DMS153 (cell line): ENCODE measurements at regions not wholly inside any gene's neighbourhood (a gene's known extent, or its start where the extent isn't known, plus 50 kb on each side); places are given as distances from the start of the nearest gene placed in this dataset.

ENCODE experiments used
- DNase-seq: peaks from one replicate; lab custom pipeline; 2025; lab: John Stamatoyannopoulos, UW

DNA sequence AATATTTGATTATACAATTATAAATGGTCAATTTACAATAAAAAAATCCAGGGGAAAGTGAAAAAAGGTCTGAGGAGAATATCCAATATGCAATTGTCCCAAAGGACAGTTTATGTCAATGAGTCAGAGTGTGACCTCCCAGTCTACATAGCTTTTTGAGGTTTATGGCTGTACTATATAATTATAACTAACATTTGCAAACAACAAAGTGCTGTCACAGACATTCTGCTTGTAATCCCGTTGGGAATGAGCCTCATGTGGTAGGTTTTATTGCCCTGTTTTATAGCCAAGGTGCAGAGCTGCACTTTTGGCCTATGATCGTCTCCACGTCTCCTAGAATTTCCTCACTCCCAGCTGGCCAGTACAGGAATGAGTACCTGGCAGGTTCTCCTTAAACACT lies 103.8 kb downstream of the ADSS2 start:
- DNase-seq = peak; percentile 61

DNA sequence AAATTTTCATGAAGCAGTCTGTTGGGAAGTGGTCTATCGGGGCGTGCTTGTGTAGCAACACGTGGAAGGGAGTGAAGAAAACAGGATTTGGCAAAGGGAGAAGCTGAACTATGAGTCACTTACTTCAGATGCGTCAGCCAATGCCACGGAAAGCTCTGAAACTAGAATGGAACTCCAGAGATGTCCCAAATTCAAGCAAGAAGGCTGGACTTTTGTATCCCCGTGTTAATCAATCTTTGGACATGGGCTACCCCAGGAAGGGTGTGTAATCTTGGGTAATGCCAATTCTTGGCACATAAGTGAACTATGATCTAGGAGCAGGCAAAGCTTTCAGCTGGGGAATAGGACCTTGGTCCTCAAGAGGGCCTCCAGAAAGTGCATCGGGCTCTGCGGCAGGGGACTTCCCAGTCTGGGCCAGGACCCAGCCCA lies 102.6 kb downstream of the ADSS2 start:
- DNase-seq = no peak

DNA sequence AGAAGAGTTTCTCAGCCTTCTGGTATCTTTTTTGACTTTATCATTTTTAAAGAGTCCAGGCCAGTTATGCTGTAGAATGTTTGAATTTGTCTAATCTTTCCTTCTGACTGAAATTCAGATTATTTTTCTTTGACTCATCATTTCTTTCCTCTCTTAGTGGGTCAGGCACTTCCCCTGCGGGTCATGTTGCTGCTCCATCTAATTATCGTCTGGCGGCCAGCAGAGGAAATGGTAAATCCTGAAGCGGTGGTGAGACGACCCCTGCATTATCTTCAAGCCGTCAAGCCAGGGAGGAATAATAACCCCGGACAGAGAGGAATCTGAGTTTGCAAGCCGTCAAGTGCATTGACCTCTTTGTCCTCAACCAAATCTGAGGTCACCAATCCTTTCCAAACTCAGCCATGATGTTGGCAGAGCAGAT lies 102.1 kb downstream of the ADSS2 start:
- no peak for DNase-seq

DNA sequence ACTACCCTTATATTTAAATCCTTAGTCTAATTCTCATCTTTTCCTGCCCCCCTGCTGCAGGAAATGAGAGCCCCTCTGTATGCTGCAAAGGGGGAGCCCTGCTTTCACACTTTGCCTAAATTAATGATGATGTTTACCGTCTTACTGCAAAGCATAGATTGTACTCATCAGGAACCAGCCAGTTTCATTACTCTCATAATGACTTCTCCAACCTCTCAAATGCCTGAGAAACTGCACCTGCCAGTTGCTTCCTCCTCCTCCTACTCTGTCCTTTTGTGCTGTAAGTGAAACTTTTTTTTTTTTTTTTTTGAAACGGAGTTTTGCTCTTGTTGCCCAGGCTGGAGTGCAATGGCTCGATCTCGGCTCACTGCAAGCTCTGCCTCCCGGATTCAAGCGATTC lies 101.7 kb downstream of the ADSS2 start:
- DNase-seq = no peak

DNA sequence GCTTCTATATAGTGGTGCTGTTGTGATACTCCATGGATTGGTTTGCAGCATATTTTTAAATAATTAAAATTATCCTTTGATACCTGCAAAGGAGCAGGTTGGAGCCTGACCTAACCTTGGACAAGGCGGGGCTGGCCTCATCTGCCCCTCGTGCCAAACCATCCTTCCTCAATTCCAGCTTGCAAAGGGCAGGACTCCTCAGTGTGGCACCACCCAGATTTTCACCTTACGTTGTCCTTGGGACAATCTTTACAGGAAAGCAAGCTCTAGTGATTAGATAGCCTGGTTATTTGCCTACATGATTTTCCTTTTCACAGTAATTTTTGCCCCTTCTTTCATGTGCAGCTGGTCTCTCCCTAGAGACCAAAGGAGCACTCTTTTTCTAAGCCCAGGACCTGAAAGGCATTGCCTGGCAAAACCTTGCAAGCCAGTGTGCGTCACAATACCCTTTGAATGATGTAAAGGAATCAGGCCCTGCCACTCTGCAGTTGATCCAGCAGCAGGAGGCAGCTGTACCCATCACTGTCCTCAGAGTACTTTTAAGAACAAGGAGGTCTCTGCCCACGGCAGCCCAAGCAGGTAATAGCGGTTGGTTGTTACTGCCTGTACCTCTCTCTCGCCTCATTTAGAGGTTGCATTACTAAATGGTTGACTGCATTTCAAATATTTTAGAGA lies 99.4 kb downstream of the ADSS2 start:
- DNase-seq = no peak

DNA sequence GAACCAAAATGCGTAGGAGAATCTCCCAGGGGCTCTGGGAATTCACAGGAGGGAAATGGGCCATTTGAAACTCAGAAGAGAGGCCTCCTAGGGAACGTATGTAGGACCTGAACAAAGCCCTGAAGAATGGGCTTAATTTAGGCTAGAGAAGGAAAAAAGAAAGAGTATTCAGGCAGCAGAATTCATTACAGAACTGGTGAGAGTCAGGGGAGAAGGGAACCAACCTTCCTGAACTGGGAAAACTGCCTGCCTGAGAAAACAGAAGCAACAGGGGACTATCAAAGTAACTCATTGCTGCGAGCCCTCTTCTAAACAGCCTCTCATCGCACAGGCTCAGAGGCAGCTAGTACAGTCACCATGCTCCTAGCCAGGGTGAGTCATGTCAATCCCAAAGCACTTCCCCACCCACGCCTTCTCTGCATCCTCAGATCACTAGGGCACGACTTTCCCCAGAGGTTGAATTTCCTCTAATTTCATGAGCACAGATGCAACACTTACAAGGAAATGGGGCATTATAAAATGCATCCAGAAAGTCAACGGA lies 98.1 kb downstream of the ADSS2 start:
- peak; percentile 55 for DNase-seq

DNA sequence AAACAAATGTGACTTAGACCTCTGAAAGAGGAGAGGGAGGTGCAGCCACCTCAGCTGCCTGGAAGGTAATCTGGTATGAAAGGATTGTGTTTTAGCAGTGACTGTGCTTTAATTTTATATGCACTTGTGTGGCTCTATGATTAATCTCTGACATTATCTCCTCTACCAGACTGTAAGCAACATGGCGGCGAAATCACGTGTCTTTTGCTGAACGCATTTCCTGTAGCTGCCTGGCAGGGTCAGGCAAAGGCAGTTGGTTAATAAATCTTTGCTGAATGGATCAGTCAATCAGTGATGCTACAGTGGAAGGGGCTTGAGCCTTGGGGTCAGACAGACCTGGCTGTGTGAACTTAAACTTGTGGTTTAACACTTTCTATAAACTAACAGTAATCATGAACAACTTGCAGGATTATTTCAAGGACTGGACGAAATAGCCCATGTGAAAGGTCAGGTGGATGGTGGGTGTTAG lies 96.9 kb downstream of the ADSS2 start:
- DNase-seq = no peak

DNA sequence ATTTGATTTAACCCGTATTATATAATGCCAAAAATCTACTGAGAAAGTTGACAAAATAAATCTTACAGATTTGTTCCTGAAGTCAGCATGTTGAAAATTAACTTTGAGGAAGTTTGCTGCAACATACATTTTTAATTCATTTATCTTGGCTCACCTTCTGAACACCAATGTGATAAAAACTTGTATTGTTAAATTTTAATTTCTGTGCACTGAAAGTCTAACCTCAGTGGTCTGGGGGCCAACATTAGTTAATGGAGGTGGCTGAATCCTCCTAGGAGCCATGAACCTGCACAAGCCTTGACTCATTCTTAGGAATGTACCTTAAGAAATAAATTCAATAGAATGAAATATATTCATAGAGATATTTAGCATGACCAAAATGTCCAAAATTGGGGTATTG lies 95.3 kb downstream of the ADSS2 start:
- no peak for DNase-seq
